ENCODE measurements at regions not wholly inside any gene's neighbourhood (a gene's known extent, or its start where the extent isn't known, plus 50 kb on each side); places are given as distances from the start of the nearest gene placed in this dataset.

DNA sequence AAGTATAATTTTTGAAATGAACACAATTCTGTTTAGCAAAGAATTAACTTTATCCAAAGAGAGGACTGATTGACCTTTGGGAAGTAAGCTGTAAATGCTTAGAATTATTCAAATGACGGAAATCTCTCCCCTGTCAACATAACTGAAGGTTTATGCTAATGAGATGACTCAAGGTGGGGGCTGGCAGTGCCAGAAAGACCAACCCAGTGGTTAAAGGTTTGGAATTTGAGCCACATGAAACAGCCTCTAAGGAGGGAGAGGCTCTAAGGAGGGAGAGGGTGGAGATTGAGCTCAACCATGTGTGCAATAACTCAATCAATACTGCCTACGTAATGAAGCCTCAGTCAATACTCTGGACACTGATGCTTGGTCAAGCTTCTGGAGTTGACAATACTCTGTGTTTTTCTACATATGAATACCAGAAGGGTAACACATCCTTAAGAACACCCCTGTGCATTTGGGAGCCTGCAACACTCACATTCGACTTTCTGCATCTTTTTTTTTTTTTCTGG is 123.4 kb upstream of the TENT5A start:
- no peak for TF ChIP-seq EZH2phosphoT487 (IDR thresholded peaks at IDR 0.05; ENCODE audit: low read depth)
- TF ChIP-seq, protein P1, sequence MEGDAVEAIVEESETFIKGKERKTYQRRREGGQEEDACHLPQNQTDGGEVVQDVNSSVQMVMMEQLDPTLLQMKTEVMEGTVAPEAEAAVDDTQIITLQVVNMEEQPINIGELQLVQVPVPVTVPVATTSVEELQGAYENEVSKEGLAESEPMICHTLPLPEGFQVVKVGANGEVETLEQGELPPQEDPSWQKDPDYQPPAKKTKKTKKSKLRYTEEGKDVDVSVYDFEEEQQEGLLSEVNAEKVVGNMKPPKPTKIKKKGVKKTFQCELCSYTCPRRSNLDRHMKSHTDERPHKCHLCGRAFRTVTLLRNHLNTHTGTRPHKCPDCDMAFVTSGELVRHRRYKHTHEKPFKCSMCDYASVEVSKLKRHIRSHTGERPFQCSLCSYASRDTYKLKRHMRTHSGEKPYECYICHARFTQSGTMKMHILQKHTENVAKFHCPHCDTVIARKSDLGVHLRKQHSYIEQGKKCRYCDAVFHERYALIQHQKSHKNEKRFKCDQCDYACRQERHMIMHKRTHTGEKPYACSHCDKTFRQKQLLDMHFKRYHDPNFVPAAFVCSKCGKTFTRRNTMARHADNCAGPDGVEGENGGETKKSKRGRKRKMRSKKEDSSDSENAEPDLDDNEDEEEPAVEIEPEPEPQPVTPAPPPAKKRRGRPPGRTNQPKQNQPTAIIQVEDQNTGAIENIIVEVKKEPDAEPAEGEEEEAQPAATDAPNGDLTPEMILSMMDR (IDR thresholded peaks at IDR 0.05; ENCODE audit: low read depth, low read length), result no peak
